NCI-H82 treated with DMSO at 0.1 percent for 48 hours (cell line): ENCODE measurements at regions not wholly inside any gene's neighbourhood (a gene's known extent, or its start where the extent isn't known, plus 50 kb on each side); places are given as distances from the start of the nearest gene placed in this dataset.

Experiments
- DNase-seq: peaks from one replicate; lab custom pipeline; 2025; ENCODE audit not compliant: unreplicated experiment; lab: John Stamatoyannopoulos, UW

DNA sequence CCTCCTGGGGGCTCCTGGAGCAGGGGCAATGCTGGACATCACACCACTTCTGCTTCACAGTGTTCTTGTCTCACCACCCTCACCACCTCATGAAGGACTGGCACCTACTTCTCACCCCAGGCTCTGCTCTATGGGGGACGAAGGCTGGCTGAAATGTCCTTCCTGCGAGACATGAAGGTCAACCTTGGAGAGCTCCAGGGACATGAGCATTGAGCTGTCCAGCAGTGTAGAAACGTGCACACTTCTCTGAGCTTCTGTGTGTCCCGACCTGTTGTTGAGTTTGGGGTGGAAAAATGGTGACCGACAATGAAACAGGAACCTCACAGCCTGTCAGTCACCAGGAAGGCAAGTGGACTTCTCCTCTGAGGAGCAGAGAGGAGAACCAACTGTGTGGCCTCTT lies 68.6 kb upstream of the ADAMTS16 start:
- no peak for DNase-seq

- no peak for DNase-seq
Observed at GRCh38 chr5:5077236-5077635, 62.9 kb upstream of the ADAMTS16 start.

GRCh38 chr5:5078009-5078897 lies 61.9 kb upstream of the ADAMTS16 start:
- no peak for DNase-seq

GRCh38 chr5:5079876-5080275 lies 60.3 kb upstream of the ADAMTS16 start:
- DNase-seq: no peak

- no peak for DNase-seq
Observed at GRCh38 chr5:5080790-5081189, 59.3 kb upstream of the ADAMTS16 start.

DNA sequence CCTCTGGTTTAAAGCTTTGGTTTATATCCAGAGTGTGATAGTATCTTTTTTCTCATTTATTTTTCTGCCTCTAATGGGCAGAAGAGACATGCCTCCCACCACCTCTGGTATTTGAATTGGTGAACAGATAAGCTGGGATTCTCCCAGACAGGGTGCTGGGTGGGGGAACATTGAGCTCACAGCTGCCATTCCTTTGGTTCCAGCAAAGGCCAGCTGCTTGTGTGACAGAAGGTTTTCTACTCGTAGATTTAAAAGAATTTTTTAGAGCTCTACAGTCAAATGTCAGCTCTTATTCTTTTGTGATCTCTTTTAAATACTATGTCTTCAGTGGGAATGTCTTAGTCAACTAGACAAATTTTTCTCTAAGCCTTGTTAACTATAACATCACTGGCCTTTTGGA lies 54.7 kb upstream of the ADAMTS16 start:
- DNase-seq: no peak

- no peak for DNase-seq
Observed at GRCh38 chr5:5089895-5090649, 50.1 kb upstream of the ADAMTS16 start.
